ENCODE measurements at regions not wholly inside any gene's neighbourhood (a gene's known extent, or its start where the extent isn't known, plus 50 kb on each side); places are given as distances from the start of the nearest gene placed in this dataset.

DNA sequence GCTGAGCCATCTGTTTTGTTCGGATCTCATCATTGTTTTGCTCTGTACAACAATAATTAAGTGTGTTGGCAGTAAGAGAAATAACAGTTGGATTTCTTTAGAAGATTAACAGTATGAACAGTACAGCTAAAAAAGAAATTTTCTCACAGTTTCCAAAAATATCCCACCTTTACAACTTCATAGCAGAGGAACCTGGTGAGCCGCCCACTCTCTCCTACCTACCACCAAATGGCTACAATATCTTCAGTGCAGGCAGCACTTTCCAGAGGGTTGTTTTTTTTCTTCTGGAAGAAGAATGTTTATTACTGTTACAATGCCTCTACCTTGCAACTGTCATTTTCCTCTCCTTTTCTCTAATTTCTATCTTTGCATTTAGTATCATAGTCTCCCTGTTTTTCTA lies 1577.5 kb upstream of the PRR20A start:
- Histone ChIP-seq H3K4me1 (ENCODE audit: control insufficient read depth in 2 of 3, insufficient read depth in 2 of 3, low read depth in 1 of 3, low read length in 3 of 3) (no peaks in the 10 kb centered on the region), H3K4me3 (ENCODE audit: low read length in 3 of 3) (no peak overlapping the region), H3K27me3 (ENCODE audit: control insufficient read depth, insufficient read depth, low read length) (no peaks in the 10 kb centered on the region), H3K9me3 (ENCODE audit: control insufficient read depth in 2 of 3, insufficient read depth in 1 of 3, low read length in 3 of 3) (no peaks in the 10 kb centered on the region), H3K9ac (ENCODE audit: low read length in 3 of 3) (no peak overlapping the region), H3K27ac (ENCODE audit: low read depth in 2 of 2, low read length in 2 of 2) (no peak overlapping the region), H3K36me3 (ENCODE audit: control insufficient read depth in 2 of 3, insufficient read depth in 3 of 3, low read length in 3 of 3) (no peaks in the 10 kb centered on the region)
- TF ChIP-seq, protein P1, sequence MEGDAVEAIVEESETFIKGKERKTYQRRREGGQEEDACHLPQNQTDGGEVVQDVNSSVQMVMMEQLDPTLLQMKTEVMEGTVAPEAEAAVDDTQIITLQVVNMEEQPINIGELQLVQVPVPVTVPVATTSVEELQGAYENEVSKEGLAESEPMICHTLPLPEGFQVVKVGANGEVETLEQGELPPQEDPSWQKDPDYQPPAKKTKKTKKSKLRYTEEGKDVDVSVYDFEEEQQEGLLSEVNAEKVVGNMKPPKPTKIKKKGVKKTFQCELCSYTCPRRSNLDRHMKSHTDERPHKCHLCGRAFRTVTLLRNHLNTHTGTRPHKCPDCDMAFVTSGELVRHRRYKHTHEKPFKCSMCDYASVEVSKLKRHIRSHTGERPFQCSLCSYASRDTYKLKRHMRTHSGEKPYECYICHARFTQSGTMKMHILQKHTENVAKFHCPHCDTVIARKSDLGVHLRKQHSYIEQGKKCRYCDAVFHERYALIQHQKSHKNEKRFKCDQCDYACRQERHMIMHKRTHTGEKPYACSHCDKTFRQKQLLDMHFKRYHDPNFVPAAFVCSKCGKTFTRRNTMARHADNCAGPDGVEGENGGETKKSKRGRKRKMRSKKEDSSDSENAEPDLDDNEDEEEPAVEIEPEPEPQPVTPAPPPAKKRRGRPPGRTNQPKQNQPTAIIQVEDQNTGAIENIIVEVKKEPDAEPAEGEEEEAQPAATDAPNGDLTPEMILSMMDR (IDR thresholded peaks at IDR 0.05; ENCODE audit: borderline replicate concordance, extremely low read depth, insufficient read depth) = no peak
- FAIRE-seq (no peak), DNase-seq (no peak)
- intact Hi-C loops (cut with DNase I) = no loop called here

DNA sequence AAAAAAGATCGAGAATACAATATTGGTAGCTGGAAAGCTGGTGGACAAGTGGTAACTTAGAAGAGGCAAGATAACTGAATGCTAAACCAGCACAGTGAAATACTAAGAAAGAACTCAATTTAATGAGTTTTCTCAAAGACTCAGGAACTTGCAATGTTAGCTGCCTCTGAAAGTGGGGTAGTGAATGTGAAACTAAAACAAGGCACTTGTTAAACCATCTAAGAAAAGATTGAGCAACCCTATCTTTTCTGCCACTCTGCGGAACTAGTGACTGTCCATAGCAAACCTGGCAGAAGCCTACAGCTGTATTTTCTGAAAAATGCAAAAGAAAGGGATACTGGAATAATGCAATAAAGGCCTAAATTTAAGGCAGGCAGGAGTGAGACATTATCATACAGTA lies 1574.4 kb upstream of the PRR20A start:
- no peak overlapping the region for H3K27ac ChIP-seq (ENCODE audit: low read depth in 2 of 2, low read length in 2 of 2)
- no peaks in the 10 kb centered on the region for H3K9me3 ChIP-seq (ENCODE audit: control insufficient read depth in 2 of 3, insufficient read depth in 1 of 3, low read length in 3 of 3)
- TF ChIP-seq, protein P1 (IDR thresholded peaks at IDR 0.05; ENCODE audit: borderline replicate concordance, extremely low read depth, insufficient read depth) = no peak
- H3K27me3 ChIP-seq (ENCODE audit: control insufficient read depth, insufficient read depth, low read length) = no peaks in the 10 kb centered on the region
- H3K36me3 ChIP-seq (ENCODE audit: control insufficient read depth in 2 of 3, insufficient read depth in 3 of 3, low read length in 3 of 3) = no peaks in the 10 kb centered on the region
- intact Hi-C loops (cut with DNase I) = no loop called here
- H3K4me3 ChIP-seq (ENCODE audit: low read length in 3 of 3) = no peak overlapping the region
- H3K4me1 ChIP-seq (ENCODE audit: control insufficient read depth in 2 of 3, insufficient read depth in 2 of 3, low read depth in 1 of 3, low read length in 3 of 3) = no peaks in the 10 kb centered on the region
- no peak for FAIRE-seq
- H3K9ac ChIP-seq (ENCODE audit: low read length in 3 of 3) = no peak overlapping the region
- DNase-seq = no peak

DNA sequence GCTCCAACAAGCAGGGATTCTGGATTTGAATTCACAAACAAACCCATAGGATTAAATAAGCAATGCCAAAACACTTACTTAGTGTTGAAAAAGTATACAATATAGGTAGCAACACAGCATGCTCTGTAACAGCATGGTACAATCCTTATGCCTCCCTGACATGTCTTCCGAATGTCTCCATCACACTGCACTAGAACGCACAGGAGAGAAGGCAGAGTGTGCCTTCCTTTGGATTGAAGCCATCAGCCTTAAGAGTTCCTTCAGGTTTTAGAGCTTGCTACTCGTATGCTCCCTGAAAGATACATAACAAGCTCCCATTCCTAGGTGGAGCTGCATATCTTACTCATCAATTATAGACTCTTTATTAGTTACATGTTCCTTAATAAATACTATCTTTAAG lies 1573.9 kb upstream of the PRR20A start:
- intact Hi-C loops (cut with DNase I) = no loop called here
- FAIRE-seq = no peak
- Histone ChIP-seq H3K4me1 (ENCODE audit: control insufficient read depth in 2 of 3, insufficient read depth in 2 of 3, low read depth in 1 of 3, low read length in 3 of 3) (no peaks in the 10 kb centered on the region), H3K4me3 (ENCODE audit: low read length in 3 of 3) (no peak overlapping the region), H3K9me3 (ENCODE audit: control insufficient read depth in 2 of 3, insufficient read depth in 1 of 3, low read length in 3 of 3) (no peaks in the 10 kb centered on the region), H3K9ac (ENCODE audit: low read length in 3 of 3) (no peak overlapping the region), H3K27me3 (ENCODE audit: control insufficient read depth, insufficient read depth, low read length) (no peaks in the 10 kb centered on the region), H3K36me3 (ENCODE audit: control insufficient read depth in 2 of 3, insufficient read depth in 3 of 3, low read length in 3 of 3) (no peaks in the 10 kb centered on the region), H3K27ac (ENCODE audit: low read depth in 2 of 2, low read length in 2 of 2) (no peak overlapping the region)
- DNase-seq = no peak
- TF ChIP-seq, protein P1 (IDR thresholded peaks at IDR 0.05; ENCODE audit: borderline replicate concordance, extremely low read depth, insufficient read depth) = no peak

Data from kidney (tissue), 13 donors.